Islet of Langerhans (tissue), 1 donor: ENCODE measurements at regions not wholly inside any gene's neighbourhood (a gene's known extent, or its start where the extent isn't known, plus 50 kb on each side); places are given as distances from the start of the nearest gene placed in this dataset.

Experiments used
- FAIRE-seq: peaks from one replicate; lab custom pipeline; 2011; peaks lifted over from hg19 to GRCh38; lab: Jason Lieb, UNC

- FAIRE-seq: no peak
Observed at GRCh38 chr3:117128872-117129271, 419.3 kb downstream of the TUSC7 start.

DNA sequence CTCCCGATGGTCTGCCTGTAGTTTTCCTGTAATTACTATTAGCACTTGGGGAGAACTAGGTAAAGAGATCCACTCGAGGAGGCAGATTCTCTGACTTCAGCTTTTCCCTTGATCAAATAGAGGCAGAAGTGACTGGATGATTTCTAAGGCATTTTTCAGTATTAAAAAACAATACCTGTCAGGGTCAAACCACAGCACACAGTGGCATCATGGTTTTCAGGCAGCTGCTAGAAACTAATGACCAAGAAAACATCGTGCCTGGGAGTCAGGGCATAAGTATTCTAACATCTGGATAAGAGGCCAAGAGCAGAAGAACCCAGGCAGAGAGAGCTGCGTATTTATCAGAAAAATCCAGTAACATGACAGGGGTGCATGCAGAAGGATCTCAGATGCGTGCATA, 419.9 kb downstream of the TUSC7 start:
- no peak for FAIRE-seq

DNA sequence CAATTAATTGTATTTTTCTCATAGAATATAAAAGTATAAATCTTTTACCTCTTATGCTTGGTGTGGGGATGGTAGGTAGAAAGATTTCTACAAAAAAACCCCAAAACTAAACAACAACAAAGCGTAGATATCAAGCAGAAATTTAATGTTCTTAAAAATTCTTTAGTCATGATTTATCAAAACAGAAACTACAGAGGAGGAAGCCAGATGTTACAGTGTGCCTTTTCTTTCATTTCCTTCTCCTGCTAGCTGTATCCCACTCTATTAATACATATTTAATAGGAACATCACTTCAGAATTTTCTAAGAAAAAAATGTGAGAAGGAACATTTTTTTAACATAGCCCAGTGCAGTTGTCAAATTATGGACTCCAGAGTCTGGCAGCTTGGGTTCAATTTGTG, 420.6 kb downstream of the TUSC7 start:
- peak; percentile 61 for FAIRE-seq

DNA sequence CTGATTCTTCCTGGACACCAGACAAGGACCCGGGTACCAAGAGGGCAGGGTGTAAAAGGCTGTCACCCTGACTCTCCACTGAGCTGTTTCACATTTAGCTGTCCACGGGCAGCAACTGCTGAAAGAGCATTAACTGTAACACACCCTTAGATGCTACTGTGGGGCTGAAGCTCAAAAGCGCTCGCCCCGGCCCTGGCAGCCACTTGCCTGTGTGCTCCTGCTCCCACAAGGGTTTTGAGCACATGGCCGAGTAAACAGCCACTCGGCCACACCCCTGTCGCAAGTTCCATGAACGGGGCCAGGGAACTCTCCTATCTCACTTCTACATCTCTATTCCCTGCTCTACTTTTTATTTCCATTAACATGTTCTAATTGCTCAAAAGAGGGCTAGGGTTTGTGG, 421.7 kb downstream of the TUSC7 start:
- no peak for FAIRE-seq

- FAIRE-seq: no peak
Observed at GRCh38 chr3:117133066-117133465, 423.5 kb downstream of the TUSC7 start.

GRCh38 chr3:117135207-117135606, 425.6 kb downstream of the TUSC7 start:
- no peak for FAIRE-seq

DNA sequence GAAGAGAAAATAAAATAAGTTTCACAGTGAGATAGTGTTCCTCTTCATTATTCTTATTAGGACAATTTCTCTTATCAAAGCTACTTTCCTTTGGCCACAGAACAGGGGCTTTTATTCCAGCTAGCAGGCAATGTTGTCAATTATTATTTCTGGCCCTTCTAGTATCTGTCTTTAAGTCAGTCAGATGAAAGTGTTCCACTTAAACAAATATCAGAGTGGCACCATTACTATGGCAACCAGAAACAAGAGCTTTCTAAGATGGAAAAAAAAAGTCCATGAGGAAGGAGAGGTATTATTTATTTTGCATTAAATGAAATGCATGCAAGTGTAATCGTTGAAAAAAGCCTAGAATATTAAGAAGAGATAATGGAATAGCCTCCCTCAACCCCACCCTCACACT, 426.4 kb downstream of the TUSC7 start:
- FAIRE-seq: no peak

DNA sequence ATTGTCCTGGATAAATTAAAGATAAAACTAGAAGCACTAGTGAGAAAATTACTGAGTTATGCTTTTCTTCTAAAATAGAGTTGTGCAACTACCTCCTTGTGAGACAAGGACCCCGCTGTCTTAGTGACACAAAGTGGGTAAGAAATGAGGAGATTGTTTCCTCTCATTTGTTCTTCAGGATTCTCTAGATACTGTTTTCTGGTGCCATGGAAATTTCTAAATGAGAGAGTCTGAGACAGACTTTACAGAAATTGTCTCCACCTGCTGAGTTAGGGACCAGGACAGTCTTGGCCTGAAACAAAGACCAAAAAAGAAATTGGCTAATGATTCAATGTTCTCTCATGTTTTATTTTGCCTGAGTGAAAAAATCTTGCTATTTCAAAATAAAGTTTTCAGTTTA, 427.5 kb downstream of the TUSC7 start:
- FAIRE-seq: no peak

DNA sequence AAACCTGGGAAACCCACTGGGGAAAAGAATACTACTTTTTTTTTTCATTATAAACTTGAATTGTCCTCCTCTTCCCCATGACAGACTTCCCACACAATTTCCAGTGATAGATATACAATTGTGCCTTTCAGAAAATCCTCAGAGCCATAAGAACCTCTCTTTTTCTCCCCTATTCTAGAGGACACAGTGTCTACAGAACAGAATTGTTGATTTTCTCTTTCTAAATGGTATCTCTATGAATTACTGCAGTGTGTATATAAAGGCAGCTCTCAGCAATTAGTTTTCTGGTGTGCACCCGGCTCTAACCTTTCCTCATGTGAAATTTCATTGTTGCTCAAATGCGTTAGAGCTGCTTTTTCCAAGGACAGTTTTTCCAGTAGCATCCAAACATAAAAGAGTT, 430.1 kb downstream of the TUSC7 start:
- FAIRE-seq: no peak

- FAIRE-seq: no peak
Observed at GRCh38 chr3:117141812-117142211, 432.2 kb downstream of the TUSC7 start.

DNA sequence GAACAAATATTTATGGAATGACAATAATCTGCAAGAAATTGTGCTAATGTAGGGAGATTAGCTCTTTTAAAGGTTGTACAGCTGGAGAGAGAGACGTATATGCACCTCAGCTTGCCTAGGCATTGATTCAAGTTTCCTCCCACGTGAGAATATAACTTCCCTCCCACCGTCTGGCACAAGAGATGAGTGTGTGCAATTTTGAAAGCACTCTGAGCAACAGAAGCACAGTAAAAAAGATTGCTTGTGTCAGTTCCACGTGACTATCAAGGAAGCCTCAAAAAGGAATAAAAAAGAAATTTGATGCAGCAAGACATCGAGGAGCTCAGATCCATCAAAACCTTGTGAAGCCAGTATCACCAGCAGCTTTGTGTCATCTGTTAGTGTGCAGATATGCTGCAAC, 435.3 kb downstream of the TUSC7 start:
- FAIRE-seq: no peak

- FAIRE-seq: no peak
Observed at GRCh38 chr3:117145677-117146076, 436.1 kb downstream of the TUSC7 start.

GRCh38 chr3:117146571-117146970, 437.0 kb downstream of the TUSC7 start:
- FAIRE-seq: no peak

DNA sequence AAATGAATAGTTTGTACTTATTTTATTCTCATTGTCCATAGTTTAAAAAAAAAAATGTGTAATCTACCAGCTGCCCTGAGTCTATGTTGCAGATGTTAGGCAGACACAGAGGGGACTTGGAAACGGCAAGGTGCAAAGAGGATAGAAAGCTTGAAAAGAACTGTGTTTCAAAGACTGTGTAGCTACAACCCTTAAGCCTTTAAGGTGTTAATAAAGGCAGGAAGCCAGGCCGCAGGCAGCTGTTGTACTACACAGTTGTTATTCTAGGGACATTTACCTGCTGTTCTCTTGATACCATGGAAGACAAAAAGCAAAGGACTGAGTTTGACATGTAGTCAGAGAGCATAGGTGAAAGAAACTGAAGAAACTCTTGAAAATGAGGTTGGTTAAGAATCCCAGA, 440.0 kb downstream of the TUSC7 start:
- no peak for FAIRE-seq

DNA sequence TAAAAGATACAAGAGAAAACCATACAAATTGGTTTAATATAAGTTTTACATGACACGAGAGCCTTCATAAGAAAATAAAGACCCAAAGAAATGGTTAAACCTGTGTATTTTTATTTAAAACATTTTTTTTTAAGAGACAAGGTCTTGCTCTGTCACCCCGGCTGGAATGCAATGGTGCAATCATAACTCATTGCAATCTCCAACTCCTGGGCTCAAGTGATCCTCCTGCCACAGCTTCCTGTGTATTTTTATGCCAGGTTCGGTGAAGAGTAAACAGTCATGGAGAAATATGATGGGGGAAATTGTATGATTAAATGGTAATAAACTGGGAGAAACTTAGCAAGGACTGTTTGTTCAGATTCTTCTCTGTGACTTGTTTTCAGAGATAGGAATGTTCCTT, 441.0 kb downstream of the TUSC7 start:
- FAIRE-seq: no peak

DNA sequence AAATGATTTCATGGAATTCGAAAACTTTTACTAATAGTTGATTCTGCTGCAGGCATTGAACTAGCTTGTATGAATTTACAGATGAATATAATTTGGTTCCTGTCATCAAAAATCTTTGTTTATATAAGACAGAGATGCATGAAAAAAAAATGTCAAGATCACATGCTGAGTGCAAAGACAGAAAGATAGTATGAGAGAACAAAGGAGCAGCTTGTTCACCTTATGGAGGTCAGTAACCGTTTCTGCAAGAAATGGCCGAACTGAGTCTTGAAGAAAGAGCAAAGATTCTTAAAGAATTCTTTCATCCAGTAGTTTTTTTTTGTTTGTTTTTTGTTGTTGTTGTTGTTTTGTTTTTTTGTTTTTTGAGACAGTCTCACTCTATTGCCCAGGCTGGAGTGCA, 450.6 kb downstream of the TUSC7 start:
- no peak for FAIRE-seq

DNA sequence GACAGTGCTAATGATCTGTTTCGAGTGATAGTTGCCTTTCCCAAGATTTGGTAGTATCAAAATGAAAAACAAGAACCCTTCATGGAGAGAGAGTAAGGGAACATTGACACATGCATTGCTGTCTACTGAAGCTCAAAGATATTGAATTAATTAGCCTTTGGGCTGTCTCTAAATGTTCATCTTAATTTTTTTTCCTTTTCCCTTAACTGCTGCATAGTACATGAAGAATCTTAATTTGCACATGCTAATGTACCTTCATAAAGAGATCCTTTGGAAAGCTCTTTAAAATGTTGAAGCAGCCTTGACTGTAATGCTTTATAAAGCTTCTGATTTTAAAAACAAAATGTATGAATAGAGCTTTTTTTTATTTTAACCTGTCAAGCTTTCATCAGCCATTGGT, 452.2 kb downstream of the TUSC7 start:
- no peak for FAIRE-seq

DNA sequence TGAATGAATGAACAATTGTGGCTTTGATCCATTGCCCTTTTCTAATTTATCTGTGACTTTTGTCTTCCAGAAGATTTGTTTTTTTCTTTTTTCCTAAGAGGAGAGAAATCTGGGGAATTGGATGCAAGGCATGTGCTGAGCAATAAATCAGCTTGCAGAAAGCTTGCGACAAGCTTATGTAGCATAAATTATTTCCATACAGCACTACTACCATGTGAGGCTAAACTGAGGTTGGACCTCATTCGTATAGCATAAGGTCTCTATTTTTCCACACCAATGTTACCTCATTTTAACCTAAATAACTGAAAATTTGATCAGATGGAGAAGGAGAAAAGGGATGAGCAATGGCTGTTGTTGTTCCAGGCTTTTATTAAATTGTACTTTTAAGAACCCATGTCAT, 455.6 kb downstream of the TUSC7 start:
- no peak for FAIRE-seq

DNA sequence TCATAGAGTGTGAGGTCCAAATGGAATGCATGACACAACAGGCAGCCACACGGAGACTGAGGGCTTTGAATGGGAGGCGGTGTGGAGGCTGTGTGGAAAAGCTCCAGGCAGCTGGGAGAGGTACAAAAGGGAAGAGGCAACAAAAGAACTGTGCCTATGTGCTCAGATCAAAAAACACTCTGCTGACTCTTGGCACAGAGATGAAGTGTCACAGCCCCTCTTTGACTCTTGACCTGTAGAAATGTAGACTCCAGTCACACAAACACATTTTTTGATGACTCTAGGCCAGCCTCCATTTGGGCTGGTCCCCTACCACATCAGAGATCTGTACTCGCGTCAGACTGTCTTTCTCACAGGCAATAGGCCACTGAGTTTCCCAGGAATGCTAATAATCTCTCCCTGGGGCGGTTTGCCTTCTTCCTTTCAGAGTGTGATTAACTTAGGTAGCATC, 456.0 kb downstream of the TUSC7 start:
- no peak for FAIRE-seq

DNA sequence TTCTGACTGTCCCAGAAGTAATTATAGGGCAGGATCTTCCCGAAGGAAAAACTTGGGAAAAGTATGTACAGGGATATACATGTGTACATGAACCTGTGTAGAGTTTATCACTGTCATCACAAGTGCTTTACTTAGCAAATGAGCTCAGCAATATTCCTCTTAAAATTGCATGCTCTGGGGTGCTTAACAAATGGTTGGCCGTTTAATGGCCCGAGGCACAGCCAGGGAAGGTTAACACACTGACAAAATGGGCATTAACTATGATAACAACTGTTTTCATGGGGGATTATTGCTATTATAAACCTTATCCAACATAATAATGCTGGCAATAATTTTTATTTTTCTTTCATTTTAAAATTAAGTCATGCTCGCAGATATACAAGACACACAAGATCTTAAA, 459.3 kb downstream of the TUSC7 start:
- no peak for FAIRE-seq

- FAIRE-seq: no peak
Observed at GRCh38 chr3:117170094-117170493, 460.5 kb downstream of the TUSC7 start.

GRCh38 chr3:117171124-117171523, 461.5 kb downstream of the TUSC7 start:
- FAIRE-seq: no peak

GRCh38 chr3:117172426-117172825, 462.8 kb downstream of the TUSC7 start:
- FAIRE-seq: no peak

DNA sequence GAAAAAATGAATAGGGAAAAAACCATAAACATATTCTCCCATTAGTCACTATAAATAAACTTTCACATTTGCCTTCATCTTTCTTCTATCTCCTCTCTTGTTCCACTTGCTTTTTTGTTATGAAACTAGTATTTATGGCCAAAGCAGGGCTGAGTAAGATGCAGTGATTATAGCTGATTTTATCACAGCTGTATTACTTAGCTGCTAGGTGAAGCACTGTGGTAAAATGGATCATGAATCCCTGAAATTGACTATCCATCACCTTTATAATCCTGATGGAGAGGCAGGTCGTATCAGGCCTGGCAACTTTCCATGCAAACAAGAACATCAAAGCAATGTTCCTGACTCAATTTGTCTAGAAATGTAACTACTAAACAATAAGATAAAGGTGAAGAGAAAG, 471.6 kb downstream of the TUSC7 start:
- no peak for FAIRE-seq

DNA sequence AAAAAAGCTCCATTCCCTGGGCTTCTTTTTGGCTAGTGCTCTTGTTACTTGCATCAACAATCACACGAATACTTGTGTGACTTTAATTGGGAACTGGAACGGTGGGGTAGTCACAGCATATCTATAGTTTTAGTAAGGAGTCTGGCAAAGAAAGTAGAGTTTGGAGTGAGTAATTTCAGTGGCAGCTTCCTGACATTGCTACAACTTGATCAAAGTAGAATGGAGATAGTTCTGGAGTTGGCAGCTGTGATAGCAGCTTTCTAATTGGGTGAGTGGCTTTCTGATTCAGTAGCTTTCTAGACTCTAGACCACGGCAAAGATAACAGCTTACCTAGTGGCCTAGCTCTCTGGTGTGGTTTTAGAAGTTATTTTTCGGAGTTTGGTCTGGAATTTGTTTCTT, 475.0 kb downstream of the TUSC7 start:
- FAIRE-seq: no peak

- no peak for FAIRE-seq
Observed at GRCh38 chr3:117191245-117191644, 481.7 kb downstream of the TUSC7 start.
